Astrocyte (in vitro differentiated cells and primary cell): ENCODE measurements at regions not wholly inside any gene's neighbourhood (a gene's known extent, or its start where the extent isn't known, plus 50 kb on each side); places are given as distances from the start of the nearest gene placed in this dataset.
A peak's percentile ranks its signal among the peaks of the same experiment; 100 is the strongest.

Source experiments
- DNase-seq: peaks from one replicate; pipeline ENCODE4 v3.0.0-alpha.2; 2010; ENCODE audit warnings: low read depth
- FAIRE-seq: peaks from 2 replicates; lab custom pipeline; 2011; peaks lifted over from hg19 to GRCh38; lab: Jason Lieb, UNC
- H2AFZ ChIP-seq: 2 replicates; pipeline ENCODE4 v1.6.0; 2012; ENCODE audit warnings: low read depth, low read length, inconsistent platforms
- H3K27ac ChIP-seq: 2 replicates; pipeline ENCODE4 v1.5.1; 2011; ENCODE audit warnings: low read depth, low read length, inconsistent platforms
- H3K27me3 ChIP-seq: 2 replicates; pipeline ENCODE4 v1.6.0; 2011; ENCODE audit warnings: low read length, inconsistent platforms; ENCODE audit not compliant: insufficient read depth
- H3K36me3 ChIP-seq: 2 replicates; pipeline ENCODE4 v1.5.1; 2011; ENCODE audit warnings: low read length, inconsistent platforms; ENCODE audit not compliant: insufficient read depth
- H3K4me1 ChIP-seq: 2 replicates; pipeline ENCODE4 v1.5.1; 2011; ENCODE audit warnings: low read length, inconsistent platforms; ENCODE audit not compliant: insufficient read depth
- H3K4me2 ChIP-seq: 2 replicates; pipeline ENCODE4 v1.6.0; 2012; ENCODE audit warnings: low read length, inconsistent platforms
- H3K4me3 ChIP-seq: 2 replicates; pipeline ENCODE4 v1.5.1; 2011; ENCODE audit warnings: low read depth, mild to moderate bottlenecking, low read length, inconsistent platforms; ENCODE audit not compliant: insufficient read depth
- H3K79me2 ChIP-seq: 2 replicates; pipeline ENCODE4 v1.6.0; 2012; ENCODE audit warnings: mild to moderate bottlenecking, low read length, inconsistent platforms; ENCODE audit not compliant: insufficient read depth
- H3K9ac ChIP-seq: 2 replicates; pipeline ENCODE4 v1.6.0; 2012; ENCODE audit warnings: mild to moderate bottlenecking, low read length, inconsistent platforms
- H3K9me3 ChIP-seq: 2 replicates; pipeline ENCODE4 v1.5.1; 2012; ENCODE audit warnings: low read depth, mild to moderate bottlenecking, low read length, inconsistent platforms; ENCODE audit not compliant: insufficient read depth
- H4K20me1 ChIP-seq: 2 replicates; pipeline ENCODE4 v1.6.0; 2012; ENCODE audit warnings: low read length, inconsistent platforms; ENCODE audit not compliant: insufficient read depth
- H3K27ac Mint-ChIP-seq: one replicate; pipeline ENCODE4 v1.8.0; 2021; ENCODE audit warnings: mild to moderate bottlenecking, mixed read lengths; ENCODE audit not compliant: unreplicated experiment
- H3K27me3 Mint-ChIP-seq: one replicate; pipeline ENCODE4 v1.8.0; 2021; ENCODE audit warnings: low read depth, mixed read lengths; ENCODE audit not compliant: unreplicated experiment
- H3K36me3 Mint-ChIP-seq: one replicate; pipeline ENCODE4 v1.8.0; 2021; ENCODE audit warnings: low read depth, mixed read lengths; ENCODE audit not compliant: unreplicated experiment
- H3K4me1 Mint-ChIP-seq: one replicate; pipeline ENCODE4 v1.8.0; 2021; ENCODE audit warnings: low read depth, mixed read lengths; ENCODE audit not compliant: unreplicated experiment
- H3K4me3 Mint-ChIP-seq: one replicate; pipeline ENCODE4 v1.8.0; 2021; ENCODE audit warnings: mild to moderate bottlenecking, moderate library complexity, mixed read lengths; ENCODE audit not compliant: unreplicated experiment
- H3K9me3 Mint-ChIP-seq: one replicate; pipeline ENCODE4 v1.8.0; 2021; ENCODE audit warnings: mild to moderate bottlenecking, mixed read lengths; ENCODE audit not compliant: unreplicated experiment
- EZH2 ChIP-seq: IDR thresholded peaks from 2 replicates; pipeline ENCODE4 v1.6.1; 2012; ENCODE audit warnings: mild to moderate bottlenecking, low read length, inconsistent platforms; ENCODE audit not compliant: insufficient read depth
- TF ChIP-seq, protein P1 (sequence below): IDR thresholded peaks from 2 replicates; pipeline ENCODE4 v1.5.1; 2011; ENCODE audit warnings: low read depth, mild to moderate bottlenecking, inconsistent platforms, low read length, moderate library complexity; ENCODE audit not compliant: insufficient read depth

DNA sequence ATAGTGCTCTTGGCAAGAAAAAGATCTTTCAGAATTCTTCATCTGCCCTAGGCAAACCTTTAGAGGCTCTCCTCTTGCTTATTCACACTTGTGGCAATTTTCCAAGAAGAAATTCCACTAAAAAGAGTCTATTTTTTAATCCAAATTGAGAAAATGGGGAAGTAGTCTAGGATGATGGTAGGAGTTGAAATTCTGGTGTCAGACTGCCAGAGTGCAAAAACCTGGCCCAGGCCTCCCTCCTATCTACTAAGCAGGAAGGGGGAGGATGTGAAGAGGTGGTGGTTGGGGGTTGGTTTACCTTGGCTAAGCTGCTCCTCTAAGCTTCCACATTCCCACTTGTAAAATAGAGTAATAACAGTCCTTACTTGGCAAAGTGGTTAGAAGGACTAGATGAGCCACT is 120.6 kb upstream of the KCNJ15 start:
- H3K9me3 Mint-ChIP-seq: peaks cover 2% of the 10 kb centered on the region
- H2AFZ ChIP-seq: no peak overlapping the region
- no peak for TF ChIP-seq EZH2
- TF ChIP-seq, protein P1, sequence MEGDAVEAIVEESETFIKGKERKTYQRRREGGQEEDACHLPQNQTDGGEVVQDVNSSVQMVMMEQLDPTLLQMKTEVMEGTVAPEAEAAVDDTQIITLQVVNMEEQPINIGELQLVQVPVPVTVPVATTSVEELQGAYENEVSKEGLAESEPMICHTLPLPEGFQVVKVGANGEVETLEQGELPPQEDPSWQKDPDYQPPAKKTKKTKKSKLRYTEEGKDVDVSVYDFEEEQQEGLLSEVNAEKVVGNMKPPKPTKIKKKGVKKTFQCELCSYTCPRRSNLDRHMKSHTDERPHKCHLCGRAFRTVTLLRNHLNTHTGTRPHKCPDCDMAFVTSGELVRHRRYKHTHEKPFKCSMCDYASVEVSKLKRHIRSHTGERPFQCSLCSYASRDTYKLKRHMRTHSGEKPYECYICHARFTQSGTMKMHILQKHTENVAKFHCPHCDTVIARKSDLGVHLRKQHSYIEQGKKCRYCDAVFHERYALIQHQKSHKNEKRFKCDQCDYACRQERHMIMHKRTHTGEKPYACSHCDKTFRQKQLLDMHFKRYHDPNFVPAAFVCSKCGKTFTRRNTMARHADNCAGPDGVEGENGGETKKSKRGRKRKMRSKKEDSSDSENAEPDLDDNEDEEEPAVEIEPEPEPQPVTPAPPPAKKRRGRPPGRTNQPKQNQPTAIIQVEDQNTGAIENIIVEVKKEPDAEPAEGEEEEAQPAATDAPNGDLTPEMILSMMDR: no peak

DNA sequence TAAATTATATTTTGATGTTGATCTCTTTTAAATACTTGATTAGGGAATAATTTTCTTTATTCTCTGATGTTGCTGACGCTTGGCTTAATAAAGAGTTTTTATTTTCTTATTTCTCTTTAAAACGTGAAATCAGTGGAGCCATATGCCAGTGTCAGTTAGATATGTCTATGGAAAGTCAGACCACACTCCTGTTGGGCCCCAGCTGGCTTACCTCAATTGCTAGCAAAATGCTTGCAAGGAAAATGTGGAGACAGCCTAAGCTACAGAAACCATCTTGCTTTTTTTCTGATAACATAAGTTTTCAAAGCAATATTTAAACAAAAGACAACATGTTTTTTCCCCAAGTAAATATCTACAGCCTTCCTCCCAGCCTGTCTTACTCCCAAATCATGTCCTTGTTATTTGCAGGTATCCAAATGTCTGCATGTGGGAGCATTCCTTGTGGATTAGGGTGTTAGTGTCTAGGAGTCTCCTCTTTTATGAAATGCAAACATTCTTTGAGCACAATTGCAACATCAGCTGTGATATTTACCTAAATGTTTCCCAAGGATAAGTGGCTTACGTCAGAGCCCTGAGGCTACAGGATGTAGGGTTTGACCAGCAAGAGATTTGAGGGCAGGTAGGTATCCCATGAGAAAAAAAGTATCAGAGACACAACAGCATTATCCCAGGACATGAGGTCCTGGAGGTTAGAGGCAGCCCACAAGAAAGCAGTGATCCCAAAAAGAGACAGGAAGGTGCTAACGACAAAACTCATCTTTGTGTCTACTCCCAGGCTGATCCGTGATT is 117.2 kb upstream of the KCNJ15 start:
- Histone ChIP-seq H3K27ac (no peak overlapping the region), H3K4me1 (no peaks in the 10 kb centered on the region), H2AFZ (no peak overlapping the region), H3K9ac (no peak overlapping the region), H3K4me2 (no peak overlapping the region), H3K79me2 (no peaks in the 10 kb centered on the region), H4K20me1 (no peaks in the 10 kb centered on the region), H3K27me3 (no peaks in the 10 kb centered on the region), H3K9me3 (no peaks in the 10 kb centered on the region), H3K4me3 (no peak overlapping the region), H3K36me3 (no peaks in the 10 kb centered on the region)
- Mint-ChIP-seq H3K27ac (no peak overlapping the region), H3K4me1 (no peaks in the 10 kb centered on the region), H3K27me3 (peaks cover 2% of the 10 kb centered on the region), H3K9me3 (peaks cover 2% of the 10 kb centered on the region), H3K36me3 (no peaks in the 10 kb centered on the region), H3K4me3 (no peak overlapping the region)
- DNase-seq: peak; percentile 7
- FAIRE-seq: no peak
- TF ChIP-seq EZH2: no peak
- TF ChIP-seq, protein P1: no peak

More for the DNA sequence above, 120.6 kb upstream of the KCNJ15 start:
- no peaks in the 10 kb centered on the region for H3K36me3 ChIP-seq
- H3K9me3 ChIP-seq: no peaks in the 10 kb centered on the region
- H3K27ac Mint-ChIP-seq: no peak overlapping the region
- no peak overlapping the region for H3K4me3 ChIP-seq
- H3K27me3 Mint-ChIP-seq: peaks cover 2% of the 10 kb centered on the region
- H4K20me1 ChIP-seq: no peaks in the 10 kb centered on the region
- H3K36me3 Mint-ChIP-seq: no peaks in the 10 kb centered on the region
- H3K4me2 ChIP-seq: no peak overlapping the region
- no peaks in the 10 kb centered on the region for H3K4me1 ChIP-seq
- DNase-seq (peak; percentile 23), FAIRE-seq (no peak)
- no peaks in the 10 kb centered on the region for H3K4me1 Mint-ChIP-seq
- H3K27ac ChIP-seq: no peak overlapping the region
- H3K79me2 ChIP-seq: no peaks in the 10 kb centered on the region
- H3K4me3 Mint-ChIP-seq: no peak overlapping the region
- H3K9ac ChIP-seq: no peak overlapping the region
- H3K27me3 ChIP-seq: no peaks in the 10 kb centered on the region

DNA sequence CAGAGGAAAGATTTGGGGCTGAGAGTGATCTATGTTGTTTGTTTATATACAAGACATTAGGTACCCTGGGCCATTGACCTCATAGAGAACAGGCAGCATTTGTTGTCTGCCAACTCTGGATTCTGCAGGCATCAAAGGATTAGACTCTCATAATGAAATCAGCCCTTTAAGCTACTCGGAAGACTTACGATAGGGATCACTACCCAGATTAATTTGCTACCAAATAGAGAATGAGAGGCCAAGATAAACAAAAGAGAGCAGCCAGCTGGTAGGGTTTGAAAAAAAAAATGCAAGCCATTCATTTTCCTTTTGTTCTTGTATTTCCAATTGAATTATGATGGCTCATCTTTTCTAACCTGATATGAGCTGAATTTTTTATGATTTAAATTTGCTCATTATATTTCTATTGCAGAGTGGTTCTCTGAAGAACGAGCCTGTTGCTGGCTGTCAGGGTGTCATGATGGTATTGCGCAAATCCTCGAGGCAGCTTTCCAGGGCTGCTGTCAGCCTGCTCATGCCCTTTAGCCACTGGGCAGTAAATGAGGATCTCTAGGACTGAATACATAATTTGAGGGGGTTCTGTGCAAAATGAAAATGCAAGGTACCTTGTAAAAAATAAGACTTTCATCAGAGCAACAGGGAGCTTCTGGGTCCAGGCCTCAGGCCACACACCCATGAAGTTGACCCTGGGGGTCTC is 116.4 kb upstream of the KCNJ15 start:
- peaks cover 9% of the 10 kb centered on the region for H3K9me3 Mint-ChIP-seq
- no peaks in the 10 kb centered on the region for H3K9me3 ChIP-seq
- H3K79me2 ChIP-seq: no peaks in the 10 kb centered on the region
- no peak overlapping the region for H3K4me3 Mint-ChIP-seq
- H3K36me3 ChIP-seq: no peaks in the 10 kb centered on the region
- no peak overlapping the region for H2AFZ ChIP-seq
- no peak overlapping the region for H3K27ac Mint-ChIP-seq
- no peak overlapping the region for H3K9ac ChIP-seq
- H3K27ac ChIP-seq: no peak overlapping the region
- H3K36me3 Mint-ChIP-seq: no peaks in the 10 kb centered on the region
- TF ChIP-seq EZH2: no peak
- TF ChIP-seq, protein P1: no peak
- no peaks in the 10 kb centered on the region for H4K20me1 ChIP-seq
- peak; percentile 15 for DNase-seq
- no peaks in the 10 kb centered on the region for H3K4me1 ChIP-seq
- H3K27me3 ChIP-seq: no peaks in the 10 kb centered on the region
- peaks cover 2% of the 10 kb centered on the region for H3K27me3 Mint-ChIP-seq
- H3K4me3 ChIP-seq: no peak overlapping the region
- H3K4me2 ChIP-seq: no peak overlapping the region
- FAIRE-seq: no peak
- no peaks in the 10 kb centered on the region for H3K4me1 Mint-ChIP-seq
